ENCODE measurements at regions not wholly inside any gene's neighbourhood (a gene's known extent, or its start where the extent isn't known, plus 50 kb on each side); places are given as distances from the start of the nearest gene placed in this dataset.

- TF ChIP-seq CTCF (IDR thresholded peaks at IDR 0.05): no peak
- TF ChIP-seq ZNF121 (CRISPR knock-in tag; IDR thresholded peaks at IDR 0.05): no peak
- no peak for TF ChIP-seq TP53 (CRISPR knock-in tag; IDR thresholded peaks at IDR 0.05)
- no peak for TF ChIP-seq CREM (CRISPR knock-in tag; IDR thresholded peaks at IDR 0.05)
- TF ChIP-seq PRRX2 (CRISPR knock-in tag; IDR thresholded peaks at IDR 0.05): no peak
- TF ChIP-seq, protein P1, sequence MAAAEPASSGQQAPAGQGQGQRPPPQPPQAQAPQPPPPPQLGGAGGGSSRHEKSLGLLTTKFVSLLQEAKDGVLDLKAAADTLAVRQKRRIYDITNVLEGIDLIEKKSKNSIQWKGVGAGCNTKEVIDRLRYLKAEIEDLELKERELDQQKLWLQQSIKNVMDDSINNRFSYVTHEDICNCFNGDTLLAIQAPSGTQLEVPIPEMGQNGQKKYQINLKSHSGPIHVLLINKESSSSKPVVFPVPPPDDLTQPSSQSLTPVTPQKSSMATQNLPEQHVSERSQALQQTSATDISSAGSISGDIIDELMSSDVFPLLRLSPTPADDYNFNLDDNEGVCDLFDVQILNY (CRISPR knock-in tag; IDR thresholded peaks at IDR 0.05): no peak
- TF ChIP-seq, protein P2, sequence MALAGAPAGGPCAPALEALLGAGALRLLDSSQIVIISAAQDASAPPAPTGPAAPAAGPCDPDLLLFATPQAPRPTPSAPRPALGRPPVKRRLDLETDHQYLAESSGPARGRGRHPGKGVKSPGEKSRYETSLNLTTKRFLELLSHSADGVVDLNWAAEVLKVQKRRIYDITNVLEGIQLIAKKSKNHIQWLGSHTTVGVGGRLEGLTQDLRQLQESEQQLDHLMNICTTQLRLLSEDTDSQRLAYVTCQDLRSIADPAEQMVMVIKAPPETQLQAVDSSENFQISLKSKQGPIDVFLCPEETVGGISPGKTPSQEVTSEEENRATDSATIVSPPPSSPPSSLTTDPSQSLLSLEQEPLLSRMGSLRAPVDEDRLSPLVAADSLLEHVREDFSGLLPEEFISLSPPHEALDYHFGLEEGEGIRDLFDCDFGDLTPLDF (CRISPR knock-in tag; IDR thresholded peaks at IDR 0.05): no peak
- no peak for TF ChIP-seq AFF4 (CRISPR knock-in tag; IDR thresholded peaks at IDR 0.05; ENCODE audit: borderline replicate concordance)
- TF ChIP-seq, protein P3, sequence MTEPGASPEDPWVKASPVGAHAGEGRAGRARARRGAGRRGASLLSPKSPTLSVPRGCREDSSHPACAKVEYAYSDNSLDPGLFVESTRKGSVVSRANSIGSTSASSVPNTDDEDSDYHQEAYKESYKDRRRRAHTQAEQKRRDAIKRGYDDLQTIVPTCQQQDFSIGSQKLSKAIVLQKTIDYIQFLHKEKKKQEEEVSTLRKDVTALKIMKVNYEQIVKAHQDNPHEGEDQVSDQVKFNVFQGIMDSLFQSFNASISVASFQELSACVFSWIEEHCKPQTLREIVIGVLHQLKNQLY (CRISPR knock-in tag; IDR thresholded peaks at IDR 0.05): no peak
- no peak for TF ChIP-seq ELF4 (CRISPR knock-in tag; IDR thresholded peaks at IDR 0.05; ENCODE audit: low read depth)
- TF ChIP-seq, protein P4, sequence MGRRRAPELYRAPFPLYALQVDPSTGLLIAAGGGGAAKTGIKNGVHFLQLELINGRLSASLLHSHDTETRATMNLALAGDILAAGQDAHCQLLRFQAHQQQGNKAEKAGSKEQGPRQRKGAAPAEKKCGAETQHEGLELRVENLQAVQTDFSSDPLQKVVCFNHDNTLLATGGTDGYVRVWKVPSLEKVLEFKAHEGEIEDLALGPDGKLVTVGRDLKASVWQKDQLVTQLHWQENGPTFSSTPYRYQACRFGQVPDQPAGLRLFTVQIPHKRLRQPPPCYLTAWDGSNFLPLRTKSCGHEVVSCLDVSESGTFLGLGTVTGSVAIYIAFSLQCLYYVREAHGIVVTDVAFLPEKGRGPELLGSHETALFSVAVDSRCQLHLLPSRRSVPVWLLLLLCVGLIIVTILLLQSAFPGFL (CRISPR knock-in tag; IDR thresholded peaks at IDR 0.05; ENCODE audit: borderline replicate concordance): no peak
- TF ChIP-seq USF2 (CRISPR knock-in tag; IDR thresholded peaks at IDR 0.05): no peak
- TF ChIP-seq, protein P5, sequence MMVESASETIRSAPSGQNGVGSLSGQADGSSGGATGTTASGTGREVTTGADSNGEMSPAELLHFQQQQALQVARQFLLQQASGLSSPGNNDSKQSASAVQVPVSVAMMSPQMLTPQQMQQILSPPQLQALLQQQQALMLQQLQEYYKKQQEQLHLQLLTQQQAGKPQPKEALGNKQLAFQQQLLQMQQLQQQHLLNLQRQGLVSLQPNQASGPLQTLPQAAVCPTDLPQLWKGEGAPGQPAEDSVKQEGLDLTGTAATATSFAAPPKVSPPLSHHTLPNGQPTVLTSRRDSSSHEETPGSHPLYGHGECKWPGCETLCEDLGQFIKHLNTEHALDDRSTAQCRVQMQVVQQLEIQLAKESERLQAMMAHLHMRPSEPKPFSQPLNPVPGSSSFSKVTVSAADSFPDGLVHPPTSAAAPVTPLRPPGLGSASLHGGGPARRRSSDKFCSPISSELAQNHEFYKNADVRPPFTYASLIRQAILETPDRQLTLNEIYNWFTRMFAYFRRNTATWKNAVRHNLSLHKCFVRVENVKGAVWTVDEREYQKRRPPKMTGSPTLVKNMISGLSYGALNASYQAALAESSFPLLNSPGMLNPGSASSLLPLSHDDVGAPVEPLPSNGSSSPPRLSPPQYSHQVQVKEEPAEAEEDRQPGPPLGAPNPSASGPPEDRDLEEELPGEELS (CRISPR knock-in tag; IDR thresholded peaks at IDR 0.05): no peak
Measured at GRCh38 chr7:101681170-101682007, 52.3 kb upstream of the MYL10 start.
